ENCODE measurements at regions not wholly inside any gene's neighbourhood (a gene's known extent, or its start where the extent isn't known, plus 50 kb on each side); places are given as distances from the start of the nearest gene placed in this dataset.

GRCh38 chr15:73001840-73002239 is 50.4 kb upstream of the NEO1 start:
- DNase-seq (ENCODE audit: low read depth) = no peak

- no peak for DNase-seq (ENCODE audit: low read depth)
Observed at GRCh38 chr15:73000293-73000692, 52.0 kb upstream of the NEO1 start.

GRCh38 chr15:72999586-72999985 is 52.7 kb upstream of the NEO1 start:
- no peak for DNase-seq (ENCODE audit: low read depth)

- DNase-seq (ENCODE audit: low read depth) = no peak
Observed at GRCh38 chr15:72998681-72999466, 53.4 kb upstream of the NEO1 start.

- DNase-seq (ENCODE audit: low read depth) = no peak
Observed at GRCh38 chr15:72998226-72998625, 54.0 kb upstream of the NEO1 start.

- no peak for DNase-seq (ENCODE audit: low read depth)
Observed at GRCh38 chr15:72995849-72996248, 56.4 kb upstream of the NEO1 start.

- no peak for DNase-seq (ENCODE audit: low read depth)
Observed at GRCh38 chr15:72994534-72995177, 57.6 kb upstream of the NEO1 start.

GRCh38 chr15:72992841-72993252 is 59.4 kb upstream of the NEO1 start:
- no peak for DNase-seq (ENCODE audit: low read depth)

GRCh38 chr15:72991026-72991425 is 61.2 kb upstream of the NEO1 start:
- no peak for DNase-seq (ENCODE audit: low read depth)

GRCh38 chr15:72983801-72984545 is 68.3 kb upstream of the NEO1 start:
- DNase-seq (ENCODE audit: low read depth) = no peak

GRCh38 chr15:72982714-72983113 is 69.5 kb upstream of the NEO1 start:
- DNase-seq (ENCODE audit: low read depth) = no peak

- DNase-seq (ENCODE audit: low read depth) = no peak
Observed at GRCh38 chr15:72980661-72981060, 71.6 kb upstream of the NEO1 start.

GRCh38 chr15:72979791-72980190 is 72.5 kb upstream of the NEO1 start:
- no peak for DNase-seq (ENCODE audit: low read depth)

- DNase-seq (ENCODE audit: low read depth) = no peak
Observed at GRCh38 chr15:72979308-72979707, 73.0 kb upstream of the NEO1 start.

- no peak for DNase-seq (ENCODE audit: low read depth)
Observed at GRCh38 chr15:72978223-72978622, 74.0 kb upstream of the NEO1 start.

GRCh38 chr15:72972362-72972761 is 79.9 kb upstream of the NEO1 start:
- no peak for DNase-seq (ENCODE audit: low read depth)

- DNase-seq (ENCODE audit: low read depth) = no peak
Observed at GRCh38 chr15:72971766-72972165, 80.5 kb upstream of the NEO1 start.

- DNase-seq (ENCODE audit: low read depth) = no peak
Observed at GRCh38 chr15:72970933-72971760, 81.1 kb upstream of the NEO1 start.

GRCh38 chr15:72968531-72968922 is 83.7 kb upstream of the NEO1 start:
- no peak for DNase-seq (ENCODE audit: low read depth)

GRCh38 chr15:72967811-72968530 is 84.3 kb upstream of the NEO1 start:
- DNase-seq (ENCODE audit: low read depth) = no peak

GRCh38 chr15:72967397-72967796 is 84.9 kb upstream of the NEO1 start:
- no peak for DNase-seq (ENCODE audit: low read depth)

Measured in HT1080 (cell line).